22Rv1 (cell line): ENCODE measurements at regions not wholly inside any gene's neighbourhood (a gene's known extent, or its start where the extent isn't known, plus 50 kb on each side); places are given as distances from the start of the nearest gene placed in this dataset.

ENCODE experiments used
- CTCF ChIP-seq: fragments of 450-650 bp; IDR thresholded peaks from 2 replicates; pipeline ENCODE4 v1.5.1; 2017; ENCODE audit warnings: mild to moderate bottlenecking
- ZFX ChIP-seq: fragments of 450-650 bp; IDR thresholded peaks from 2 replicates; pipeline ENCODE4 v1.6.1; 2017; ENCODE audit warnings: antibody characterized with exemption, borderline replicate concordance

GRCh38 chr16:85526185-85526974 lies 86.7 kb upstream of the GSE1 start:
- no peak for TF ChIP-seq CTCF
- no peak for TF ChIP-seq ZFX
